Caco-2 (cell line): ENCODE measurements at regions not wholly inside any gene's neighbourhood (a gene's known extent, or its start where the extent isn't known, plus 50 kb on each side); places are given as distances from the start of the nearest gene placed in this dataset.

Experiments used
- BruUV-seq: library from RNA; stranded (reverse); fragments of 400-500 nt; replicated peaks from 2 replicates; lab custom pipeline; 2021; lab: Mats Ljungman, UMichigan
- CTCF ChIA-PET: fragments of 300-600 bp; sonication (Branson Sonifier 250); formaldehyde crosslinking; loops from one replicate; lab custom pipeline; 2022; ENCODE audit warnings: antibody characterized with exemption; lab: Charles Lee
- POLR2A ChIA-PET: fragments of 300-600 bp; sonication (Branson Sonifier 250); formaldehyde crosslinking; loops from one replicate; lab custom pipeline; 2022; ENCODE audit warnings: antibody characterized with exemption; lab: Charles Lee
- DNase-seq, 2 experiments: peaks; one replicate each; pipeline versions ENCODE4 v3.0.0 to v3.0.0-alpha.2; 2020 to 2022
- H3K27me3 ChIP-seq: replicated peaks from 2 replicates; pipeline ENCODE4 v1.6.0; 2011; ENCODE audit warnings: low read length; ENCODE audit not compliant: control insufficient read depth, insufficient read depth
- H3K36me3 ChIP-seq: 2 replicates; pipeline ENCODE4 v1.5.1; 2011; ENCODE audit warnings: low read length; ENCODE audit not compliant: control insufficient read depth, insufficient read depth
- H3K4me1 ChIP-seq: fragments of 250-450 bp; sonication (Bioruptor Pico); 2 replicates; pipeline ENCODE4 v1.5.1; 2020; ENCODE audit warnings: mild to moderate bottlenecking
- H3K4me3 ChIP-seq: 2 replicates; pipeline ENCODE4 v1.5.1; 2011; ENCODE audit warnings: low read depth, mild to moderate bottlenecking, control low read depth, low read length
- H3K9me3 ChIP-seq: fragments of 250-450 bp; sonication (Bioruptor Pico); 2 replicates; pipeline ENCODE4 v1.5.1; 2020; ENCODE audit warnings: mild to moderate bottlenecking, moderate library complexity
- H3K27ac Mint-ChIP-seq: one replicate; pipeline ENCODE4 v1.8.0; 2022; ENCODE audit warnings: mixed read lengths; ENCODE audit not compliant: unreplicated experiment
- H3K27me3 Mint-ChIP-seq: one replicate; pipeline ENCODE4 v1.8.0; 2022; ENCODE audit warnings: mixed read lengths; ENCODE audit not compliant: insufficient read depth, unreplicated experiment
- H3K36me3 Mint-ChIP-seq: one replicate; pipeline ENCODE4 v1.8.0; 2022; ENCODE audit warnings: mild to moderate bottlenecking, mixed read lengths; ENCODE audit not compliant: insufficient read depth, unreplicated experiment
- H3K4me1 Mint-ChIP-seq: one replicate; pipeline ENCODE4 v1.8.0; 2022; ENCODE audit warnings: low read depth, mixed read lengths; ENCODE audit not compliant: unreplicated experiment
- H3K4me3 Mint-ChIP-seq: one replicate; pipeline ENCODE4 v1.8.0; 2022; ENCODE audit warnings: mild to moderate bottlenecking, moderate library complexity, mixed read lengths; ENCODE audit not compliant: unreplicated experiment
- H3K9me3 Mint-ChIP-seq: one replicate; pipeline ENCODE4 v1.8.0; 2022; ENCODE audit warnings: mixed read lengths; ENCODE audit not compliant: unreplicated experiment
- CTCF ChIP-seq, 2 experiments: fragments of 200-600 bp in 1 of 2; IDR thresholded peaks; 1 replicate in 1 of 2; 2 replicates in 1 of 2; pipeline versions ENCODE4 v1.5.1 to v1.8.0; 2011 to 2022; ENCODE audit warnings: antibody characterized with exemption in 1 of 2, control low read depth in 1 of 2, inconsistent platforms in 1 of 2, low read depth in 1 of 2, low read length in 1 of 2, mild to moderate bottlenecking in 1 of 2, moderate library complexity in 1 of 2; ENCODE audit not compliant: insufficient read depth in 1 of 2, severe bottlenecking in 1 of 2, unreplicated experiment in 1 of 2
- intact Hi-C: fragments of 100-400 bp; cut with micrococcal nuclease; formaldehyde crosslinking; loops from one replicate; pipeline ENCODE4 v1.10.0; 2022; ENCODE audit not compliant: unreplicated experiment

GRCh38 chr4:13906727-13907126 lies 279.2 kb upstream of the BOD1L1 start:
- Mint-ChIP-seq H3K27ac (peak overlapping the region; percentile 48), H3K9me3 (peaks cover 10% of the 10 kb centered on the region), H3K36me3 (no peaks in the 10 kb centered on the region), H3K4me1 (peaks cover 10% of the 10 kb centered on the region), H3K4me3 (no peak overlapping the region), H3K27me3 (no peaks in the 10 kb centered on the region)
- DNase-seq: no peak
- ChIA-PET CTCF (interaction anchor here (0.6 to 1.5 kb wide), 2 partner anchors 275 to 358 kb away, joined by 3 to 5 read pairs; no protein-coding TSS in a partner anchor), POLR2A (no interaction called here)
- H3K4me3 ChIP-seq: no peak overlapping the region
- H3K4me1 ChIP-seq: peaks cover 21% of the 10 kb centered on the region
- intact Hi-C loops: loop anchor here (1.0 to 10.0 kb wide), 3 partner anchors 14 to 278 kb away; no protein-coding TSS in a partner anchor
- TF ChIP-seq CTCF (IDR thresholded peaks at IDR 0.05; ENCODE audit: insufficient read depth in 1 of 2, low read depth in 1 of 2, low read length in 1 of 2, severe bottlenecking in 1 of 2, unreplicated experiment in 1 of 2): no peak
- BruUV-seq: no TSS peak
- no peaks in the 10 kb centered on the region for H3K9me3 ChIP-seq
- no peaks in the 10 kb centered on the region for H3K27me3 ChIP-seq
- H3K36me3 ChIP-seq: no peaks in the 10 kb centered on the region; the same call in 1 of the 2 replicates

GRCh38 chr4:13907255-13907751 lies 279.8 kb upstream of the BOD1L1 start:
- H3K9me3 Mint-ChIP-seq: peaks cover 10% of the 10 kb centered on the region
- H3K9me3 ChIP-seq: no peaks in the 10 kb centered on the region
- no peaks in the 10 kb centered on the region for H3K27me3 Mint-ChIP-seq
- no peak overlapping the region for H3K4me3 ChIP-seq
- H3K4me1 Mint-ChIP-seq: peaks cover 16% of the 10 kb centered on the region
- no peak overlapping the region for H3K4me3 Mint-ChIP-seq
- H3K27me3 ChIP-seq: no peaks in the 10 kb centered on the region
- peak; percentile 27 to 32 for TF ChIP-seq CTCF (IDR thresholded peaks at IDR 0.05; ENCODE audit: insufficient read depth in 1 of 2, low read depth in 1 of 2, low read length in 1 of 2, severe bottlenecking in 1 of 2, unreplicated experiment in 1 of 2)
- peak overlapping the region; percentile 48 for H3K27ac Mint-ChIP-seq
- no peaks in the 10 kb centered on the region; the same call in 1 of the 2 replicates for H3K36me3 ChIP-seq
- H3K4me1 ChIP-seq: peaks cover 27% of the 10 kb centered on the region
- peak; percentile 48 to 60 for DNase-seq
- POLR2A ChIA-PET: no interaction called here
- CTCF ChIA-PET: interaction anchor here (0.6 to 1.5 kb wide), 4 partner anchors 17 to 357 kb away, joined by 4 to 6 read pairs (median 4); no protein-coding TSS in a partner anchor
- no peaks in the 10 kb centered on the region for H3K36me3 Mint-ChIP-seq
- BruUV-seq: no TSS peak
- intact Hi-C loops: loop anchor here (1.0 to 10.0 kb wide), 3 partner anchors 15 to 277 kb away; no protein-coding TSS in a partner anchor

- Histone ChIP-seq H3K36me3 (no peaks in the 10 kb centered on the region; the same call in 1 of the 2 replicates), H3K9me3 (no peaks in the 10 kb centered on the region), H3K4me1 (peaks cover 38% of the 10 kb centered on the region), H3K27me3 (no peaks in the 10 kb centered on the region), H3K4me3 (no peak overlapping the region)
- Mint-ChIP-seq H3K27me3 (no peaks in the 10 kb centered on the region), H3K4me3 (no peak overlapping the region), H3K4me1 (peaks cover 24% of the 10 kb centered on the region), H3K36me3 (no peaks in the 10 kb centered on the region), H3K9me3 (peaks cover 10% of the 10 kb centered on the region), H3K27ac (peak overlapping the region; percentile 48)
- POLR2A ChIA-PET: no interaction called here
- CTCF ChIA-PET: no interaction called here
- DNase-seq: no peak
- TF ChIP-seq CTCF (IDR thresholded peaks at IDR 0.05; ENCODE audit: insufficient read depth in 1 of 2, low read depth in 1 of 2, low read length in 1 of 2, severe bottlenecking in 1 of 2, unreplicated experiment in 1 of 2): no peak
- BruUV-seq: no TSS peak
- intact Hi-C loops: loop anchor here (10.0 kb wide), 1 partner anchor 276 kb away; no protein-coding TSS in a partner anchor
Measured at GRCh38 chr4:13908455-13908854, 280.9 kb upstream of the BOD1L1 start.
